Head of caudate nucleus (tissue), 42 donors: ENCODE measurements at regions not wholly inside any gene's neighbourhood (a gene's known extent, or its start where the extent isn't known, plus 50 kb on each side); places are given as distances from the start of the nearest gene placed in this dataset.

Experiments used
- DNase-seq, 42 donors: peaks; one replicate each; pipeline versions ENCODE4 v3.0.0 to v3.0.0-alpha.2; 2020 to 2021; ENCODE audit warnings: mixed read lengths in 7 of 42
- intact Hi-C: fragments of 100-400 bp; cut with DNase I; formaldehyde crosslinking; loops from one replicate; pipeline ENCODE4 v1.15.0; 2022

DNA sequence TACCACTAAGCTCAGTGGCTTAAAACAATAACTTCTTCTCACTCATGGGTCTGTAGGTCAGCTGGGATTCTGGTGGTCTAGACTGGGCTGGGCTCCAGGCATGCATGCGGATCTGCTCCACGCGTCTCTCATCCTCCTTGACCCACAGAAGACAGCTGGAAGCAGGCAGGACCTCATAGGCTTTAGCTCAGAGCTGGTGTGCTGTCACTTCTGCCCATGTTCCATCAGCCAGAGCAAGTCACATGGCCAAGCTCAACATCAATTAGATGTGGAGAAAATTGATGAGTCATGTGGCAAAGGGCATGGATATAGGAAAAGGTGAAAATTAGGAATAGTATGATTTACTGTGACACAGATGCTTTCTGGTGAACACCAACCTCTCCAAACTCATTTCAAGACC, 57.4 kb upstream of the PSMF1 start:
- intact Hi-C loops = no loop called here

GRCh38 chr20:1061484-1062221, 56.7 kb upstream of the PSMF1 start:
- no peak for DNase-seq

More for the DNA sequence above, 57.4 kb upstream of the PSMF1 start:
- no peak for DNase-seq

GRCh38 chr20:1062334-1063010, 55.9 kb upstream of the PSMF1 start:
- peak in 12 of 42 donors; percentile 1 to 46 (median 19) for DNase-seq
- intact Hi-C loops = no loop called here

More at GRCh38 chr20:1061484-1062221, 56.7 kb upstream of the PSMF1 start:
- intact Hi-C loops = no loop called here
